HG03039 (cell line): ENCODE measurements at regions not wholly inside any gene's neighbourhood (a gene's known extent, or its start where the extent isn't known, plus 50 kb on each side); places are given as distances from the start of the nearest gene placed in this dataset.

ENCODE experiments used
- ATAC-seq: cut with Tn5 transposase; IDR thresholded peaks from one replicate; pipeline ENCODE4 v1.9.1; 2021; ENCODE audit warnings: mild to moderate bottlenecking, moderate library complexity; ENCODE audit not compliant: unreplicated experiment

DNA sequence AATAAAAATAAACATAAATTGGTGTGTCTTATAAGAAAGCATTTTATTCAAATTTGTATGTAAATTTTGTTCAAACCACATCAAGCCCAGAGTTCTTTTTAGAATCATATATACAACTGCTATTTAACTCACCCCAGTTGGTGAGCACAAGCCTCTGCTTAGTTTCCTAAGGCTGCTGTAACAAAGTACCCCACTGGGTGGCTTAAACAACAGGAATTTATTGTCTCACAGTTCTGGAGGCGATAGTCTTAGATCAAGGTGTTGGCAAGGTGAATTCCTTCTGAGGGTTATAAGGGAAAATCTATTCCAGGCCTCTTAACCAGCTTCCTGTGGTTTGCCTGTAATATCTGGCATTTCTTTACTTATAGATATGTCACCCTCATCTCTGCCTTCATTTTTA, 1133.5 kb downstream of the OLFM4 start:
- no peak for ATAC-seq

DNA sequence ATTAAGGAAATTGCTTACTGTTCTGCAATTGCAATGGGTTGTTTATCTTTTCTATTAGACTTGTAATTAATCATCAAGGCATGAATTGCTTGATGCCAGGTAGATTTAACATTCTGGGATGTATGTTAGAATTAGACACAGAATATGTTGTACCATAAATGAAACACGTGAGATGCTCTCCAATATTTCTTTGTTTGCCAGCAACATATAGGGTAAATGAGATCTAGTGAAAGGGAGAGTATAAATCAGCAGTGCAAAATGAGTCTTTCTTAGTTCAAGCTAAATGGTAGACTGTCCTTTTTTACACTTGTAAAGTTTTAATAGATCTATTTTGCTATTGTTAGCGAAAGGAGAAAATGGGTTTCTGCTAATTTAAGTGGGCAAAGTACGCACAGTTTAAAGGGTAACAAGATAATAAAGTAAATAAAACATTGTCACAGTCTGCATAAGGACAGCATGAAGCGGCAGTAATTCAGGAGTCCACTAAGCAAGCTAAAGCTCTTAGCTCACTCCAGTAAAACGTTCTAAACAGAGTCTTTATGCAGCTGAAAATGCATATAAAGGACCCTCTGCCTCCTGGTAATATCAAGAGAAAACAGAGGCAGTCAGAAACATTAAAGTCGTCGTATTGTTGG, 1137.1 kb downstream of the OLFM4 start:
- ATAC-seq, result no peak

- ATAC-seq, result no peak
Observed at GRCh38 chr13:54173996-54174395, 1145.4 kb downstream of the OLFM4 start.

DNA sequence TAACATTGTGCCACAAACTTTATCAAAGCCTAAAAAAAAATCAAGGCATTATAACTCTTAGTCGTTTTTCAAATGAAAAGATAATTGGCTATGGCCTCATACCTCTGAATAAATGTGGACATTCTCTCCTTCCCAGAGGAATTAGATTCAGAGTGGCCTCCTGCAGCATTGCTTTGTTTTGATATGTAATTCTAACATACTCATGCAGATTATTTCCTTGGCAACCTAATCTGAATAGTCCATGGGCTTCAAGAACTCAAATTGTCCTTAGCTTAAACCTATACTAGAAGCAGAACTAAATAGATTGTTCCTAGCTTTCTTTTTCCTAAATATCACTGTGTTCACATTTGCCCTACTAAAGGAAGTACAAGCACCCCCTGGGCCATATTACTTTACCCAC, 1146.9 kb downstream of the OLFM4 start:
- ATAC-seq, result no peak

- no peak for ATAC-seq
Observed at GRCh38 chr13:54177466-54177865, 1148.9 kb downstream of the OLFM4 start.

DNA sequence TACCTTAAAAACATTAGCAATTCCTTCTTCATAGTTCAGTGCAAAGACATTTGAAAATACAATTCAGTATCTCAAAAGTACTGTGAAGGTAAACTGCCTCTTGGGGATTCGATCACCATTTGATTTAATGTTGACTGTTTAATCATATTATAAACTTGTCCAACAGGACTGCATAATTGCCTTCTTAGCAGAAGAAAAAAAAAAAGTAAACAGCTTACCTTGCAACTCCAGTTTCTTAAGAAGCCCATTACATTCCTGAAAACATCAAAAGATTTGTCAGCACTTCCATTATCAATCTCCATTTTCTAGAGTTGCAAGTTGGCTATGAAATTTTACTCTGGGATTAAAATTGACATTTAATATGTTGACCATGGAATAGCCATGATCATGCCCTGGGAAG, 1154.6 kb downstream of the OLFM4 start:
- no peak for ATAC-seq

DNA sequence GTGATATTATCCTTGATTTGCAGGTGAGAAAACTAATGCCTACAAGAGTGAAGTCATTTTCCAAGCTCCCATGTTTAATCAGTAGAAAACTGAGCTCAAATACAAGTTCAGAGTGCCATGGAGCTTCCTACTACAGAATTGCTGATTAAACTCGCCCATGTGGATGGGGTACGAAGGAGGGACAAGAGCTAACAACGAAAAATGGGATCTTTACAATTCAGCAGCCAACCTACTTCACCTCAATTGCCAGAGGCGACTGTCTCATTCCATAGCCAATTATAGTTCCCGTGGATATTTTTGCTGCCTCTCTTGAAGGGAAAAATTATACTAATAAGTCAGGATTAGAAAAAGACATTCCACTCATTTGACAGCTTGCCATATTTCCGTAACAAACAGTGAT, 1155.1 kb downstream of the OLFM4 start:
- ATAC-seq, result no peak

GRCh38 chr13:54184576-54184975, 1156.0 kb downstream of the OLFM4 start:
- no peak for ATAC-seq

DNA sequence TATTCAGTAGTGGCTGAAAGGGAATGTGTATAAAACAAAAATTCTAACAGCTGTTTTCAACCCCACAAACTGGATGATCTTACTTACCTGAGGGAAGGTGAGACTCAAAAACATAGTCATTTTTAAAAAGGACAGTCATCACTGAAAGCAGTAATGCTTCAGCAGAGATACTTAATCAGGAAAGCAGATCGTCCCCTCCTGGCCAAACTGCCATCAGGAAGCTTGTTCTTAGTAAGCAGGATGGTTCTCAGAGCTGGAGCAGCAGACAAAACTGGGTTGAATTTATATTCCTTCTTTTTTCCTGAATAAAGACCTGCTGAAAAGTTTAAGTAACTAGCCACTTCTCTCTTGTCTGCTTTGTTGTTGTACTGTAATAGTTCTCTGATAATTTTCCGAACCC, 1156.5 kb downstream of the OLFM4 start:
- no peak for ATAC-seq

DNA sequence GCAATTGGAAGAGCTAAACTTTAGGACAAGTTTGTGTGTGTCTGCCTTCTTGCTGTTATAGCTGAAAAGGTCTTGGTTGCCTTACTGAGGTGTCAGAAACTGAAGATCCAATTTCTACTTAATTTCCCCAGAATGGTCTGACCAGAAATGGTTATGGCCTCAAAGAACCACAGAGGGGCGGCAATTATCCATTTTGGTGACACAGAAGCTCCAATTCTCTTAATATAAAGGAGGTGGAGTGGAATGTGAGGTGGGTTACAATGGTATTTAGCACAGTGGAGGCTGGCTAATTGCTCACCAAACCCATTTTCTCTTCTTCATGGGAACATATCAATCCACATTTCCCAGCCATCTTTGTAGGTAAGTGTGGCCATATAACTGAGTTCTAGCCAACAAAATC, 1157.2 kb downstream of the OLFM4 start:
- ATAC-seq, result no peak

DNA sequence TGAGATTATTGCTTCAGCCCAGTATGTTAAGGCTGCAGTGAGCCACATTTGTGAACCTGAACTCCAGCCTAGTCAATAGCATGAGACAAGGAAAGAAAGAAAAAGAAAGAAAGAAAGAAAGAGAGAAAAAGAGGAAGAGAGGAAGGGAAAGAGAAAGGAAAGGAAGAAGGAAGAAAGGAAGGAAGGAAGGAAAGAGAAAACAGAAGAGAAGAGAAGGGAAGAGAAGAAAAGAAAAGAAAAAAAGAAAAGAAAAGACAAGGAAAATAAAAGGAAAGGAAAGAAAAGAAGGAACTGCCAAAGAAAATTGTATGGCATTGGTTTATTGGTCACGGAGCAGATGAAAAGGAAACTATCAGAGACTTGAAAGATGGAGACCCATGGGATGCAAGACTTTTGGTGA, 1158.8 kb downstream of the OLFM4 start:
- no peak for ATAC-seq

DNA sequence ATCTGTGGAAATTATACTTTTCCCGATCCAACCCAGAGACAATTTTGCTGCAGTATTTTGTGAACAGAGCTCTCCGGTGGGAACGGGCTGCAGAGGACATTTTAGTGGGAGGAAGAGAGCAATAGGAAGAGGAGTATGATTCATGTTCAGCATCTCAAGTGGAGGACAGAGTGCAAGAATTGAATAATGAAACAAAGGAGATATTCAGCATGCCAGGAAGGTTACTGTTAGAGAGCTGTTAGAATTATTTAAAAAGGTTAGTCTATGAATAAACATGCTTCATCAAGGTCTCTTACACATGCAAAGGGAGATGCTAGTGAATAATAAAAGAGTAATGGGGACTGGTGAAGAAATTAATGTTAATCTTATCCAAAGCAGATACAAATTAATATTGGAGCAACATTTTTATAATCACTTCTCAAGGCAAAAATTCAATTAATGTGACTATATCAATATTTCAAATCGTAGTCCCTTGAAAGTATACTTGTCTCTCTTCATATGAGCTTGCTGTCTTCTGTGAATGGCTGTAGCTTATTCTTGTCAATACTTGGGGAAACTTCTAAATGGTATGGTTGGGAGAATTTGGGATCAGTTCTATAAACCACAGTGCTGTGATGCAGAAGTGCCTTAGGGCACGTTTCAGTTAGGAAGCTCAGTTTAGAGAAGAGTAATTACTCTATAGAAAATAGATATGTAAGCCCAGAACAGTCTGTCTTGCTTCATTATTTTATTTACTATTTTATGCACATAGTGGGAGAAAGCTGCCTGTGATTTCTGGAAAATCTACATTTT, 1165.8 kb downstream of the OLFM4 start:
- no peak for ATAC-seq

GRCh38 chr13:54196684-54197083, 1168.1 kb downstream of the OLFM4 start:
- ATAC-seq, result no peak

DNA sequence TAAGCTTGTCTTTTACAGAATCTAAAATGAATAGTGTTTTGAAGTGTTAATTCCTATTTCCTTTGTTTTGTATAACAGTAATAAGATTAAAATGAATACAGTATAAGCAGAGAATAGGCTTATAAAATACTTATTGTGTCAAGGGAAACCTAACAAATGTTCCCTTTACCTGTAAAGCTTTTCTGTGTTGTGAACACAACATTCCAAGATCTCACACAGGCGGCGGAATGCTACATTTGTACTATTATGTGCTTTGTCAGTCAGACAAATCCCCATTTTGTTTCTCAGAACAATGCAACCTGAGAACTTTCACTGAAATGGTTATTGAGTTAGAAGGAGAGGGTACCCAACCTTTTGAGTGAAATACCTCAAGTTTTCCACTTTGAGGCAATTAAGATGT, 1170.3 kb downstream of the OLFM4 start:
- no peak for ATAC-seq

- ATAC-seq, result no peak
Observed at GRCh38 chr13:54206626-54207025, 1178.0 kb downstream of the OLFM4 start.

GRCh38 chr13:54210397-54211049, 1181.9 kb downstream of the OLFM4 start:
- no peak for ATAC-seq

- ATAC-seq, result no peak
Observed at GRCh38 chr13:54216221-54216620, 1187.6 kb downstream of the OLFM4 start.

- ATAC-seq, result no peak
Observed at GRCh38 chr13:54226876-54227275, 1198.3 kb downstream of the OLFM4 start.

- no peak for ATAC-seq
Observed at GRCh38 chr13:54232700-54233099, 1204.1 kb downstream of the OLFM4 start.

- no peak for ATAC-seq
Observed at GRCh38 chr13:54234607-54235006, 1206.0 kb downstream of the OLFM4 start.

GRCh38 chr13:54241719-54242118, 1213.1 kb downstream of the OLFM4 start:
- no peak for ATAC-seq

DNA sequence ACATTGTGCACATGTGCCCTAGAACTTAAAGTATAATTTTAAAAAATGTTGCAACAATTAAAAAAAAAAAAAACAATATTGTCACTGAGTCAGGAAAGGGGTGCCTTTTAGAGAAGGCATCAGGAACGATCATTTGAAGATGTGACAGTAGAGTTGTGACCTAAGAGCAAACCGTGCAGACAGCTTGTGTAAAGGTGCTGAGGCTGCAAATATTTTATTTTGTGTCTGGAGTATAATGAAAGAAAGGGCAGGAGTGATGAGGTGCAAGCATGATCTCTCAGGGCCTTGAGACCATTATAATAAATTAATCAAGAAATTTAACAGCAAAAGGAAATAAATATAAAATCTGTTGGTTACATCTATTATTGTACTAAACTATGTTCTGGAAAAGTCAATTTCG, 1219.7 kb downstream of the OLFM4 start:
- no peak for ATAC-seq
